ENCODE measurements at regions not wholly inside any gene's neighbourhood (a gene's known extent, or its start where the extent isn't known, plus 50 kb on each side); places are given as distances from the start of the nearest gene placed in this dataset.

DNA sequence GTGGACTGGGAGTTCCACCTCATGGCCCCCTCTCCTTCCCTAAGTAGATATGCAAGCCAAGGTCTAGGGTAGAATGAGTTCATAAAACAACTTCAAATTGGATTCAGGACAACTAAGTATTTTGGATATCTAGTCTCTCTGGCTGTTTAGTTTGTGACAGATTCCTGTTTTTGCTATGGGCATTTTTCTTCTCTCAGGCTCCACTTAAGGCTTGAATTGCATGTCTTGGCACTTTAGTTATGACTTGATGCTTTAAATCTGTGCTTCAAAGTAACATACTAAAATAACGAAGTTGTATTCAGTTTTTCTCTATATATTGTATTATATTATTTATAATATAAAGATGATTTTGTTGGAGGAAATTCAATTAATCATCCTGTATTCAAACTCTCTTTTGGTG is 873.4 kb upstream of the MBL2 start:
- ChIA-PET CTCF (no interaction called here), POLR2A (no interaction called here)
- H3K4me2 ChIP-seq, result no peak overlapping the region
- H3K4me1 ChIP-seq, result no peaks in the 10 kb centered on the region
- H3K9me3 ChIP-seq, result no peaks in the 10 kb centered on the region
- H3K27ac ChIP-seq, result no peak overlapping the region
- H3K4me3 ChIP-seq, result no peak overlapping the region
- FAIRE-seq (no peak), ATAC-seq (no peak), DNase-seq (ENCODE audit: low read depth in 1 of 2, low spot score in 1 of 2) (no peak)
- TF ChIP-seq JUN (IDR thresholded peaks at IDR 0.05), result no peak
- TF ChIP-seq CTCF (IDR thresholded peaks at IDR 0.05), result no peak
- no peak for TF ChIP-seq RARB (CRISPR knock-in tag; IDR thresholded peaks at IDR 0.05)
- TF ChIP-seq CHD4 (IDR thresholded peaks at IDR 0.05; ENCODE audit: borderline replicate concordance), result no peak
- TF ChIP-seq HDAC2 (IDR thresholded peaks at IDR 0.05), result no peak
- no peak for TF ChIP-seq HOXA7 (CRISPR knock-in tag; IDR thresholded peaks at IDR 0.05)
- no peak for TF ChIP-seq ELK1 (IDR thresholded peaks at IDR 0.05; ENCODE audit: low read depth, low read length)
- TF ChIP-seq EP300 (IDR thresholded peaks at IDR 0.05), result no peak
- no peak for TF ChIP-seq FOSL2 (IDR thresholded peaks at IDR 0.05)
- TF ChIP-seq FOSL2 (CRISPR knock-in tag; IDR thresholded peaks at IDR 0.05), result no peak
- TF ChIP-seq RNF2 (IDR thresholded peaks at IDR 0.05; ENCODE audit: borderline replicate concordance, low read depth), result no peak
- no peak for TF ChIP-seq TP53 (CRISPR knock-in tag; IDR thresholded peaks at IDR 0.05)
- TF ChIP-seq CEBPB (IDR thresholded peaks at IDR 0.05), result no peak
- no peak for TF ChIP-seq GATA3 (IDR thresholded peaks at IDR 0.05; ENCODE audit: borderline replicate concordance)
- TF ChIP-seq, protein P1, sequence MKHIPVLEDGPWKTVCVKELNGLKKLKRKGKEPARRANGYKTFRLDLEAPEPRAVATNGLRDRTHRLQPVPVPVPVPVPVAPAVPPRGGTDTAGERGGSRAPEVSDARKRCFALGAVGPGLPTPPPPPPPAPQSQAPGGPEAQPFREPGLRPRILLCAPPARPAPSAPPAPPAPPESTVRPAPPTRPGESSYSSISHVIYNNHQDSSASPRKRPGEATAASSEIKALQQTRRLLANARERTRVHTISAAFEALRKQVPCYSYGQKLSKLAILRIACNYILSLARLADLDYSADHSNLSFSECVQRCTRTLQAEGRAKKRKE (CRISPR knock-in tag; IDR thresholded peaks at IDR 0.05; ENCODE audit: low read depth), result no peak
- TF ChIP-seq RFX5 (IDR thresholded peaks at IDR 0.05), result no peak
- no peak for TF ChIP-seq JUNB (IDR thresholded peaks at IDR 0.05)
- TF ChIP-seq CBX8 (IDR thresholded peaks at IDR 0.05), result no peak
- no peak for TF ChIP-seq FOSB (CRISPR knock-in tag; IDR thresholded peaks at IDR 0.05)
- TF ChIP-seq SMC3 (IDR thresholded peaks at IDR 0.05), result no peak
- WGBS (ENCODE audit: missing lambda C conversion rate), result 4% methylated on average over 1 of the region's 1 CpG

GRCh38 chr10:53638006-53638405 is 865.4 kb upstream of the MBL2 start:
- ATAC-seq (no peak), DNase-seq (ENCODE audit: low read depth in 1 of 2, low spot score in 1 of 2) (no peak), FAIRE-seq (no peak)
- WGBS (ENCODE audit: missing lambda C conversion rate), result 4% methylated on average over 4 of the region's 4 CpGs
- TF ChIP-seq TFCP2L1 (CRISPR knock-in tag; IDR thresholded peaks at IDR 0.05) (no peak), CTCF (IDR thresholded peaks at IDR 0.05) (no peak), USF2 (IDR thresholded peaks at IDR 0.05) (no peak), NPAS2 (CRISPR knock-in tag; IDR thresholded peaks at IDR 0.05; ENCODE audit: borderline replicate concordance) (no peak), ZSCAN20 (CRISPR knock-in tag; IDR thresholded peaks at IDR 0.05) (no peak), FOSB (CRISPR knock-in tag; IDR thresholded peaks at IDR 0.05) (no peak)
- H3K4me2 ChIP-seq, result no peak overlapping the region
- H3K27ac ChIP-seq, result no peak overlapping the region
- CTCF ChIA-PET, result no interaction called here
- POLR2A ChIA-PET, result no interaction called here
- no peaks in the 10 kb centered on the region for H3K9me3 ChIP-seq
- no peak overlapping the region for H3K4me3 ChIP-seq
- H3K4me1 ChIP-seq, result no peaks in the 10 kb centered on the region

Measured in A549 (cell line).